ACC112 (cell line): ENCODE measurements at regions not wholly inside any gene's neighbourhood (a gene's known extent, or its start where the extent isn't known, plus 50 kb on each side); places are given as distances from the start of the nearest gene placed in this dataset.

ENCODE experiments used
- H2AFZ ChIP-seq: fragments of 200-600 bp; sonication (generic); one replicate; pipeline ENCODE4 v1.6.0; 2017; ENCODE audit warnings: antibody characterized with exemption, low read length; ENCODE audit not compliant: unreplicated experiment
- H3K27ac ChIP-seq: fragments of 200-600 bp; sonication (generic); 2 replicates; pipeline ENCODE4 v1.5.1; 2014; ENCODE audit warnings: low read depth, mild to moderate bottlenecking, antibody characterized with exemption, low read length, moderate library complexity
- H3K27me3 ChIP-seq: fragments of 200-600 bp; sonication (generic); 2 replicates; pipeline ENCODE4 v1.6.1; 2014; ENCODE audit warnings: mild to moderate bottlenecking, antibody characterized with exemption, low read length, moderate library complexity, mixed read lengths; ENCODE audit not compliant: insufficient read depth
- H3K36me3 ChIP-seq: fragments of 200-600 bp; sonication (generic); 2 replicates; pipeline ENCODE4 v1.6.1; 2016; ENCODE audit warnings: mild to moderate bottlenecking, antibody characterized with exemption, low read length, moderate library complexity, mixed read lengths; ENCODE audit not compliant: insufficient read depth
- H3K4me1 ChIP-seq: fragments of 200-600 bp; sonication (generic); one replicate; pipeline ENCODE4 v1.6.1; 2016; ENCODE audit warnings: low read length, mixed read lengths; ENCODE audit not compliant: insufficient read depth, unreplicated experiment, control insufficient read depth
- H3K4me3 ChIP-seq: fragments of 200-600 bp; sonication (generic); 2 replicates; pipeline ENCODE4 v1.5.1; 2014; ENCODE audit warnings: mild to moderate bottlenecking, low read depth, low read length
- H3K79me2 ChIP-seq: fragments of 200-600 bp; sonication (generic); one replicate; pipeline ENCODE4 v1.6.0; 2016; ENCODE audit warnings: low read length; ENCODE audit not compliant: control insufficient read depth, unreplicated experiment, insufficient read depth

DNA sequence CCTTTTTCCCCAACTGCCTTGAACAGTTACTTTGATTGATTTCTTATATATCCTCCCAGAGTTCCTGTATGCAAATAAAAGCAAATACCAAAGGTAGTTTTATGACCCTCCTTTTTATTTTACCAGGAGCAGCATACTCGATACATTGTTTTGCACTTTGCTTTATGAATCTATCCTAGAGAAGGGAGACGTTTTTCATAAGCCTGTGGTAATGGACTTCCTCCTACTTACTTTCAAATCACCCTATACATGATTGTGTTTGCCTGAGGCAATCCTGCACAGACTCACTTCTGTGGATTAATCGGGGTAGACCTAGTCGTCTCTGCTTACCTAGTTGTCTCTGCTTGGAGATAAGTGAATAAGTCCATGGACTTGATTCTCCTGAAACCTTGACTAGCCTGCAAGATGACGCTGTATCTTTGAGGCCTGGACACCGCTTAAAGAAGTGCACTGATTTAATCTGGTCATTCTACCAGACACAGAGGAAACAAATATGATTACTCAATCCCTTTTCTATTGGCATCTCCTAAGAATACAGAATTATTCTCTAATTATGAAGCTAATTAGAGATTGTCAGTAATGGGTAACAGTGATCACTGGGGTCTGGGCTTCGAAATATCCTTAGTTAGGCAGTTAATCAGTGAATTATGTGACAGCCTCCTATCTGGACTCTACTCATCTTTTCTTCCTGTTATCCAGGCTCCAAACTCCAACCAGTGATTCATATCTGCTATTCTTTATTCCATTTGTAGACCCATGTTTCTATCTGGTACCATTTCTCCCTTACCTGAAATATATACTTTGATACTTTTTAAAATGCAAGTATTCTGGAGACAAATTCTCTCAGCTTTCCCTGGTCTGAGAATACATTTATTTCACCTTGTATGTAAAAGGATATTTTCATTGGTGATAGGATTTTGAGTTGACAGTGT, 447.4 kb upstream of the TRIB2 start:
- Histone ChIP-seq H3K4me1 (no peaks in the 10 kb centered on the region), H3K4me3 (no peak overlapping the region), H3K27me3 (no peaks in the 10 kb centered on the region), H3K79me2 (no peaks in the 10 kb centered on the region), H3K36me3 (no peaks in the 10 kb centered on the region), H3K27ac (no peak overlapping the region), H2AFZ (no peak overlapping the region)

DNA sequence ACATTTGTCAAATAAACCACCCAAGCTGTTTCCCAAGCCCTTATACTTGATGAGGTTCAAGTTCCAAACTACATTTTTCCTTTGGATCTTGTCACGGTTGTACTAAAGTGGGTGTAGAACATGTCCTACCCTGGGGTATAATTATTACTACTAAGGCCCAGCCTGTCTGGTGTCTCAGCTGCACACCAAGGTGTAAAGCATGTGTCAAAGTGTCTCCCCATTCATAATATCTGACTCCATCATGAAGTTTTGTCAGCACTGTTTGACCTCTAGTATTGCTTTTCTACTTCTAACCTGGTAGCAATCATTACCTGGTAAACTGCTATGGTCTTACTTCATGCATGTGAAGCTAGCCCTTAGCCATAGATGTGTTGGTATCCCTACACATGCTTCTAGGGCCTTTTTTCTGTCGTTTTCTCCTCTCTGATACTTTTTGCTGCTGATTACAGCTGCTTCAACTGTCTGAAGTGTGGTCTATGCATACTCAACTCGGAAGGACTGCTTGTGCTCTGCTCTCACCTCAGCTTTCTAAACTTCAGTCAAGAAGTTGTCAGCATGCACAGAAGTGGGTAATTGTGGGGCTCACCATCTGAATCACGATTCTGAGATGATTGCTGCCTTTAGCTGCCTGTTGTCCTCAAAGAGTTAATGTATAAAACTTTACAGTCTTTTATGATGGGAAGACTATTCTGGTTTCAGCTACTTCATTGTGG, 445.7 kb upstream of the TRIB2 start:
- H3K36me3 ChIP-seq = no peaks in the 10 kb centered on the region
- no peak overlapping the region for H3K27ac ChIP-seq
- H2AFZ ChIP-seq = peak overlapping the region; percentile 70
- no peaks in the 10 kb centered on the region for H3K27me3 ChIP-seq
- H3K4me3 ChIP-seq = no peak overlapping the region
- H3K79me2 ChIP-seq = no peaks in the 10 kb centered on the region
- no peaks in the 10 kb centered on the region for H3K4me1 ChIP-seq

DNA sequence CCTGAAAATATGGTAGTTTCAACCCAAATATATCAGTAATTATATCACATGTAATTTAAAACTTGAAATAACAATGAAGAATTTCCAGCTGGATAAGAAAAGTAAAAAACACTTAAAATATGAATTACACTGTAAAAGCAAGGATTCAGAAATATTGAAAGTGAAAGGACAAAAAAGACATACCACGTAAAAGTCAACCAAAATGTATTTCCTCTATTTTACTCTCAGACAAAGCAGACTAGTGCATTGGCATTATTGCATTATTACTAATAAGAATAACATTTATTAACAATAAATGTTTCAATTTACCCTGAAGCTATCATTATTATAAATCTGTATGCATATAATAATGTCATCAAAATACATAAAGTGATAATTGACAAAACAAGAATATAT, 445.1 kb upstream of the TRIB2 start:
- Histone ChIP-seq H3K4me1 (no peaks in the 10 kb centered on the region), H2AFZ (no peak overlapping the region), H3K79me2 (no peaks in the 10 kb centered on the region), H3K4me3 (no peak overlapping the region), H3K36me3 (no peaks in the 10 kb centered on the region), H3K27me3 (no peaks in the 10 kb centered on the region), H3K27ac (no peak overlapping the region)

DNA sequence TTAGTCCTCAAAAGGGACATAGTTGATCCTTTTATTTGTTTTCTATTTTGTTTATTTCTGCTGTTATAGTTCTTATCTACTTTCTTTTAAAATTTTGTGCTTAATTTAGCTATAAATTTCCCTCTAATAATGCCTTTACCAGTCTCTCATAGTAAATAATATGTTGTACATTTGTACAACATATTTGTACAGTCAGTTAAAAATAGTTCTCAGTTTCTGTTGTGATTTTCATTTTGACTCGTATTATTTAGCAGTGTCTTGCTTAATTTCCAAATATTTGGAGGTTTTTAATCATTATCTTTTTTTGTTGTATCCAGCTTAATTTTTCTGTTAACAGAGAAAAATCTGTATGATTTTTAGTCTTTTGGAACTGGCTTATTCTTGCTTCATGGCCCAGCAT, 443.6 kb upstream of the TRIB2 start:
- Histone ChIP-seq H3K27me3 (no peaks in the 10 kb centered on the region), H3K27ac (no peak overlapping the region), H3K36me3 (no peaks in the 10 kb centered on the region), H3K79me2 (no peaks in the 10 kb centered on the region), H3K4me3 (no peak overlapping the region), H3K4me1 (no peaks in the 10 kb centered on the region), H2AFZ (no peak overlapping the region)

DNA sequence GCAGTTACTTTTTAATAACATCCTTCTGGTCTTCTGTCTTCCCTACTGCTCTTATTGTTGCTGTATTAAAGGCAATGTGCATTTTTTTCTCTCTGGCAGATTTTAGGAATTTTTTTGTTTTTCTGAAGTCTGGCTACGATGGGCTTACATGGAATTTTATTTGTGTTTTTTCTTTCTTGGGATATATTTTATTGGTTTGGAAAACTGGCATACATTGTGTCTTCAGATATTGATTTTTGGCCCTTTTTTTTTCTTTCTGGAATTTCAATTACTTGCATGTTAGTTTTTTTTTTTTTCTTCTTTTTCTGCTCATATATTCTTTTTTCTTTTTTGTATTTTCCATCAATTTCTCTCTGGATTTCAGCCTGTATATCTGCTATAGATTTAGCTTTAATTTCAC, 442.1 kb upstream of the TRIB2 start:
- H3K4me3 ChIP-seq = no peak overlapping the region
- no peaks in the 10 kb centered on the region for H3K27me3 ChIP-seq
- no peaks in the 10 kb centered on the region for H3K36me3 ChIP-seq
- no peaks in the 10 kb centered on the region for H3K79me2 ChIP-seq
- no peaks in the 10 kb centered on the region for H3K4me1 ChIP-seq
- no peak overlapping the region for H2AFZ ChIP-seq
- H3K27ac ChIP-seq = no peak overlapping the region

DNA sequence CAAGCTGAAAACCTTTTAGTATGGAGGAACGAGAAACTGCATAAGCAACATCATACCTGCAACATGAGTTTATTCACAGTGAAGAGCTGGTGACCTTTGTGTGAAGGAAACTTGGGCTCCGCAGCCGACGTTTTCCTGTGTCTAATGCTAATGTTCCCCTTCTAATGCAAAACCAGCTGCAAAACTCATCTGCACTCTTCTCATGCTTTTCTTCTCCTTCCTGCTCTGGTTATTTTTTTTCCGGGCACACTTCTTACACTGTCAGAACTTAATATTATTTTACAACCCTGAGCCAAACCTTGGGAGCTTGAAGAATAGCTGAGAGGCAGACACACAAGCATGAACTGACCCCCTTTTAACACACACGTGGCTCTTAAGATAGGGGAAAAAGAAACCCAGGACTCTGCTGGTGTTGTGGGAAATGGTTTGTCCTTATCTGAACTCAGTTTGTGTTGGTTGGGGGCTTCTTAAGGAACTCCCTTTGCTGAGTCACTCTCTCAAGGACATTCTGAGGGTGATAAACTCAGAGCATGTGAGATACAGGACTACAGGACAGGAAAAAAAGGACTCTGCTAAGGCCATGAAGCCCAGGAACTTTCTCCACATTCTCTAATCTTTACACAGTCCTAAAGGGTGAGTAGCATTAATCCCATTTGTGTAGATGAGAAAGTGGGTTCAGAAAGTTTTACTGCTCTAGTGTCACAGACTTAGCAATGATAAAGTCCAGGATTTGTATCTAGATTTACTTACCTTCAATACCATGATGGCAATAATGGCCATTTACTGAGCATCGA, 439.3 kb upstream of the TRIB2 start:
- Histone ChIP-seq H3K36me3 (no peaks in the 10 kb centered on the region), H3K4me3 (no peak overlapping the region), H3K4me1 (no peaks in the 10 kb centered on the region), H3K27ac (no peak overlapping the region), H2AFZ (peak overlapping the region; percentile 64), H3K27me3 (no peaks in the 10 kb centered on the region), H3K79me2 (no peaks in the 10 kb centered on the region)

DNA sequence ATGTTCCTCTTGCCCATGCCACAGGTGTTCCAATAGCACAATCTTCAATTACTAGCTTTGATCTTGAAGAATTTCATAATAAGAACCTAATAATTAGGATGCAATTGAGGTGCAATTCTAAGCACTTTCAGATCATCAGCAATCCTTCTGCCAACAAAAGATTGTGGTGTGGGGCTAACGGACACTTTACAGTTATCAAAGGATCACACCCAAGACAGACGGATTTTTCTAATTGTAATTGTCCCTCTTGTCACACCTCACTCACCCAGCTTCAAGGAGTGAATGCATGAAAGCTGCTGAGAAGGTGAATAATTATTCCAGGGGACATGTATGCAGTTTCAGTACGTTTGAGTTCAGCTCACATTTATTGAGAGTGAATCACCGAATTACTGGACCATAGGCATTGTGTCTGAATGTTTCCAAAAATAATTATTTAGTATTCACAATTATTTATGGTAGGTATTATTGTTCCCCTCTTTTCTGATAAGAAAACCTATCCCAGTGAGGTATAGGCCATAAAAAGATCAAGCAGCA, 438.5 kb upstream of the TRIB2 start:
- Histone ChIP-seq H3K4me3 (no peak overlapping the region), H3K27me3 (no peaks in the 10 kb centered on the region), H3K36me3 (no peaks in the 10 kb centered on the region), H3K4me1 (no peaks in the 10 kb centered on the region), H2AFZ (no peak overlapping the region), H3K79me2 (no peaks in the 10 kb centered on the region), H3K27ac (no peak overlapping the region)

DNA sequence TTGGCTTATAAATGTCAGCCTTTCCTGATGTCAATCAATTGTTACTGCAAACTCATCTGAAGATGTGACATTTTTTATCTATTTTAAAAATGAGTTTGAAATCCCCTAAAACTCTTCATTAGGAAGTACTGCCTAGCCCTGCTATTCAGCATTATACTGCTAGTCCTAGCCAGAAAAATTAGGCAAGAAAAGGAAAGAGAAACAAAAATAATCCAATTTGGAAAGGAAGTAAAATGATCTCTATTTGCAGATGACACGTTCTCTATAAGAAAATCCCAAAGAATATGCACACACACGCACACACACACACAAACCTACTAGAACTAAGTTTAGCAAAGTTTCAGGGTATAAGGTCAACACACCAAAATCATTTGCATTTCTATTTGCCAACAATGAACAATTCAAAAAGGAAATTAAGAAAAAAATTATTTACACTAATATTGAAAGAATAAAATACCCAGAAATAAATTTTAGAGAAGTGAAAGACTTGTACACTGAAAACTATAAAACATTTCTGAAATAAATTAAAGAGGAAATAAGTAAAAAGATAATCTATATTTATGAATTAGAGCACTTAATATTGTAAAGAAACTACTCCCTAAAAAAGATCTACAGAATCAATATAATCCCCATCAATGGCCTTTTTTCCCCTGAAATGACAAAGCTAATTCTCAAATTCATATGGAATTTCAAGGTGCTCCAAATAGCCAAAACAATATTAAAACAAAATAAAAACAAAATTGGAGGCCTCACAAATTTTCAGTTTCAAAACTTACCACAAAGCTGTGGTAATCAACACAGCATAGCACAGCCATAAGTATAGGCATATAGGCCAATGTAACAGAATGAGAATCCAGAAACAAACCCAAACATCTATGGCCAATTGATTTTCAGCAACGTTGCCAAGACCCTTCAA, 433.7 kb upstream of the TRIB2 start:
- H3K4me1 ChIP-seq = peaks cover 18% of the 10 kb centered on the region
- no peak overlapping the region for H2AFZ ChIP-seq
- H3K36me3 ChIP-seq = no peaks in the 10 kb centered on the region
- no peak overlapping the region for H3K27ac ChIP-seq
- H3K79me2 ChIP-seq = no peaks in the 10 kb centered on the region
- no peaks in the 10 kb centered on the region for H3K27me3 ChIP-seq
- no peak overlapping the region for H3K4me3 ChIP-seq

DNA sequence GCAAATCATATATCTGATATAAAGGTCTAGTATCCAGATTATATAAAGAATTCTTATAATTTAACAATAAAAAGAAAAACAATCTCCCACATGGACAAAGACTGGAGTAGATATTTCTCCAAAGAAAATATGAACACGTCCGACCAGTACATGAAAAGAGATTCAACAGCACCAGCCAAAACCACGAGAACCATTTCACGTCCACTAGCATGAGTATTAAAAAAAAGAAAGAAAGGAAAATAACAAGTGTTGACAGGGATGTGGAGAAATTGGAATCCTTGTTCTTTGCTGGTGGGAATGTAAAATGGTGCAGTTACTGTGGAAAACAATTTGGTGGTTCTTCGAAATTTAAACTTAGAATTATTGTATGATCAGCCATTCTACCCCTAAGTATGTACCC, 432.7 kb upstream of the TRIB2 start:
- Histone ChIP-seq H3K36me3 (no peaks in the 10 kb centered on the region), H3K27me3 (no peaks in the 10 kb centered on the region), H3K79me2 (no peaks in the 10 kb centered on the region), H3K27ac (peak overlapping the region; percentile 62), H2AFZ (no peak overlapping the region), H3K4me1 (peaks cover 18% of the 10 kb centered on the region), H3K4me3 (no peak overlapping the region)

DNA sequence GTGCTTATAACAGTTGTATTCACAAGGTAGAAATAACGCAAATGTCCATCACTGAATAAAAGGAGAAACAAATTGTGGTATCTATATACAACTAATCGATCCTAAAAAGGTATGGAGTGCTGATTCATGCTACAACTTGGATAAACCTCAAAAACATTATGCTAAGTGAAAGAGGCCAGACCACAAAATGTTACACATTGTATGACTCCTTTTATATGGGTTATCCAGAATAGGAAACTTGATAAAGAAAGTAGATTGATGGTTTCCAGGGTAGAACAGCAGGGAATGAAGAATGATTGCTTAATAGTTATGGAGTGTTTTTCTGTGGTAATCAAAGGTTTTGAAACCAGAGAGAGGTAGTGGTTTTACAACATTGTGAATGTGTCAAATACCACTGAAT, 432.2 kb upstream of the TRIB2 start:
- H3K27ac ChIP-seq = peak overlapping the region; percentile 62
- H2AFZ ChIP-seq = no peak overlapping the region

More for the DNA sequence above, 432.2 kb upstream of the TRIB2 start:
- Histone ChIP-seq H3K4me1 (peaks cover 18% of the 10 kb centered on the region), H3K79me2 (no peaks in the 10 kb centered on the region), H3K36me3 (no peaks in the 10 kb centered on the region), H3K27me3 (no peaks in the 10 kb centered on the region), H3K4me3 (no peak overlapping the region)
